ENCODE measurements at regions not wholly inside any gene's neighbourhood (a gene's known extent, or its start where the extent isn't known, plus 50 kb on each side); places are given as distances from the start of the nearest gene placed in this dataset.
"Not testable (repeated sequence)": the region's sequence is repeated elsewhere in the genome, so short reads cannot be mapped to it uniquely, and the experiment has no call there.

GRCh38 chr1:189627427-189627826, 850.2 kb downstream of the BRINP3 start:
- TF ChIP-seq CTCF (IDR thresholded peaks at IDR 0.05; ENCODE audit: borderline replicate concordance, extremely low read depth, insufficient read depth) = no peak
- FAIRE-seq = no peak
- Histone ChIP-seq H3K36me3 (ENCODE audit: control insufficient read depth in 2 of 3, insufficient read depth in 3 of 3, low read length in 3 of 3) (no peaks in the 10 kb centered on the region), H3K9me3 (ENCODE audit: control insufficient read depth in 2 of 3, insufficient read depth in 1 of 3, low read length in 3 of 3) (no peaks in the 10 kb centered on the region), H3K27ac (ENCODE audit: low read depth in 2 of 2, low read length in 2 of 2) (no peak overlapping the region), H3K4me3 (ENCODE audit: low read length in 3 of 3) (no peak overlapping the region), H3K27me3 (ENCODE audit: control insufficient read depth, insufficient read depth, low read length) (no peaks in the 10 kb centered on the region), H3K4me1 (ENCODE audit: control insufficient read depth in 2 of 3, insufficient read depth in 2 of 3, low read depth in 1 of 3, low read length in 3 of 3) (no peaks in the 10 kb centered on the region), H3K9ac (ENCODE audit: low read length in 3 of 3) (no peak overlapping the region)
- intact Hi-C loops (cut with DNase I) = no loop called here
- DNase-seq = no peak

GRCh38 chr1:189628857-189629256, 848.8 kb downstream of the BRINP3 start:
- intact Hi-C loops (cut with DNase I) = no loop called here
- Histone ChIP-seq H3K27ac (ENCODE audit: low read depth in 2 of 2, low read length in 2 of 2) (no peak overlapping the region), H3K9me3 (ENCODE audit: control insufficient read depth in 2 of 3, insufficient read depth in 1 of 3, low read length in 3 of 3) (no peaks in the 10 kb centered on the region), H3K36me3 (ENCODE audit: control insufficient read depth in 2 of 3, insufficient read depth in 3 of 3, low read length in 3 of 3) (no peaks in the 10 kb centered on the region), H3K4me1 (ENCODE audit: control insufficient read depth in 2 of 3, insufficient read depth in 2 of 3, low read depth in 1 of 3, low read length in 3 of 3) (no peaks in the 10 kb centered on the region), H3K4me3 (ENCODE audit: low read length in 3 of 3) (no peak overlapping the region), H3K27me3 (ENCODE audit: control insufficient read depth, insufficient read depth, low read length) (no peaks in the 10 kb centered on the region), H3K9ac (ENCODE audit: low read length in 3 of 3) (no peak overlapping the region)
- TF ChIP-seq CTCF (IDR thresholded peaks at IDR 0.05; ENCODE audit: borderline replicate concordance, extremely low read depth, insufficient read depth) = no peak
- DNase-seq = peak in 2 of 5 donors; percentile 1 to 2
- no peak for FAIRE-seq

GRCh38 chr1:189633658-189634057, 844.0 kb downstream of the BRINP3 start:
- intact Hi-C loops (cut with DNase I) = no loop called here
- DNase-seq = no peak
- Histone ChIP-seq H3K27ac (ENCODE audit: low read depth in 2 of 2, low read length in 2 of 2) (no peak overlapping the region), H3K4me3 (ENCODE audit: low read length in 3 of 3) (no peak overlapping the region), H3K9ac (ENCODE audit: low read length in 3 of 3) (no peak overlapping the region), H3K27me3 (ENCODE audit: control insufficient read depth, insufficient read depth, low read length) (no peaks in the 10 kb centered on the region), H3K36me3 (ENCODE audit: control insufficient read depth in 2 of 3, insufficient read depth in 3 of 3, low read length in 3 of 3) (no peaks in the 10 kb centered on the region), H3K4me1 (ENCODE audit: control insufficient read depth in 2 of 3, insufficient read depth in 2 of 3, low read depth in 1 of 3, low read length in 3 of 3) (no peaks in the 10 kb centered on the region), H3K9me3 (ENCODE audit: control insufficient read depth in 2 of 3, insufficient read depth in 1 of 3, low read length in 3 of 3) (no peaks in the 10 kb centered on the region)
- FAIRE-seq = no peak
- TF ChIP-seq CTCF (IDR thresholded peaks at IDR 0.05; ENCODE audit: borderline replicate concordance, extremely low read depth, insufficient read depth) = no peak

- Histone ChIP-seq H3K4me1 (ENCODE audit: control insufficient read depth in 2 of 3, insufficient read depth in 2 of 3, low read depth in 1 of 3, low read length in 3 of 3) (no peaks in the 10 kb centered on the region), H3K9ac (ENCODE audit: low read length in 3 of 3) (no peak overlapping the region), H3K27ac (ENCODE audit: low read depth in 2 of 2, low read length in 2 of 2) (no peak overlapping the region), H3K4me3 (ENCODE audit: low read length in 3 of 3) (no peak overlapping the region), H3K9me3 (ENCODE audit: control insufficient read depth in 2 of 3, insufficient read depth in 1 of 3, low read length in 3 of 3) (no peaks in the 10 kb centered on the region), H3K27me3 (ENCODE audit: control insufficient read depth, insufficient read depth, low read length) (no peaks in the 10 kb centered on the region), H3K36me3 (ENCODE audit: control insufficient read depth in 2 of 3, insufficient read depth in 3 of 3, low read length in 3 of 3) (no peaks in the 10 kb centered on the region)
- intact Hi-C loops (cut with DNase I) = no loop called here
- FAIRE-seq (no peak), DNase-seq (no peak)
- TF ChIP-seq CTCF (IDR thresholded peaks at IDR 0.05; ENCODE audit: borderline replicate concordance, extremely low read depth, insufficient read depth) = no peak
Observed at GRCh38 chr1:189637041-189637440, 840.6 kb downstream of the BRINP3 start.

GRCh38 chr1:189644156-189644555, 833.5 kb downstream of the BRINP3 start:
- FAIRE-seq; H3K4me3 ChIP-seq (ENCODE audit: low read length in 3 of 3); DNase-seq; H3K36me3 ChIP-seq (ENCODE audit: control insufficient read depth in 2 of 3, insufficient read depth in 3 of 3, low read length in 3 of 3); intact Hi-C loops (cut with DNase I); H3K27me3 ChIP-seq (ENCODE audit: control insufficient read depth, insufficient read depth, low read length); H3K27ac ChIP-seq (ENCODE audit: low read depth in 2 of 2, low read length in 2 of 2); H3K9me3 ChIP-seq (ENCODE audit: control insufficient read depth in 2 of 3, insufficient read depth in 1 of 3, low read length in 3 of 3); H3K4me1 ChIP-seq (ENCODE audit: control insufficient read depth in 2 of 3, insufficient read depth in 2 of 3, low read depth in 1 of 3, low read length in 3 of 3); H3K9ac ChIP-seq (ENCODE audit: low read length in 3 of 3): not testable (repeated sequence)
